ENCODE measurements at regions not wholly inside any gene's neighbourhood (a gene's known extent, or its start where the extent isn't known, plus 50 kb on each side); places are given as distances from the start of the nearest gene placed in this dataset.

DNA sequence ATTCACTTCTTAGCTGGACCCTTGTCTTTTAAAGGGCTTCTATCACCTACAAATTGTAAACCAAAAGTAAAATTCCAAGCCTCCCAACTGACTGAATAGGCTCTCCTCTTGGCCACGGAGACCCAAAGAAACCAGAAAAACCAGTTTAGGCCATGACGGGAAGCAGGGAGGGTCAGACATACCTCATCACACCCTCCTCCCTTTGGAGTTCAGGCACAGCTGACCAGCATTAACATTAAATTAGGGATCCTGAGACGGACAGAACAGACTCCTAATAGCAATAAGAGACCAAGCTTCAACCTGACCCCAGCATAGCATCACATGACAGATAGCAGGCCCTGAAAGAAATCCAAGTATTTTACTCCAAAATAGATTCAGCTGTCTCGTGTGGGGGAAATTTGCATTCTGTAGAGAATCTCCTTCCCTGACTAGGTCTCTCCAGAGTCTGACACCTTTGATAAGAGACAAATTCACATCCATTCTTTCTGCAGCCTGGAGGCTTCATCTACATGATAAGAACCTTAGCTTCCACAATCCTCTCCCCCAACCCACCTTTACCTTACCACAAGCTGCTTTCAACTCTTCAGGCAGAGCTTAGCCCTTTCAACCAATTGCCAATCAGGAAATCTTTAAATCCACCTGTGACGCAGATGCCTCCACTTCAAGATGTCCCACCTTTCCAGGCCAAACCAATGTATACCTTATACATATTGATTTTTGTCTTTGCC lies 177.1 kb upstream of the RAB4A start:
- TF ChIP-seq, protein P1, sequence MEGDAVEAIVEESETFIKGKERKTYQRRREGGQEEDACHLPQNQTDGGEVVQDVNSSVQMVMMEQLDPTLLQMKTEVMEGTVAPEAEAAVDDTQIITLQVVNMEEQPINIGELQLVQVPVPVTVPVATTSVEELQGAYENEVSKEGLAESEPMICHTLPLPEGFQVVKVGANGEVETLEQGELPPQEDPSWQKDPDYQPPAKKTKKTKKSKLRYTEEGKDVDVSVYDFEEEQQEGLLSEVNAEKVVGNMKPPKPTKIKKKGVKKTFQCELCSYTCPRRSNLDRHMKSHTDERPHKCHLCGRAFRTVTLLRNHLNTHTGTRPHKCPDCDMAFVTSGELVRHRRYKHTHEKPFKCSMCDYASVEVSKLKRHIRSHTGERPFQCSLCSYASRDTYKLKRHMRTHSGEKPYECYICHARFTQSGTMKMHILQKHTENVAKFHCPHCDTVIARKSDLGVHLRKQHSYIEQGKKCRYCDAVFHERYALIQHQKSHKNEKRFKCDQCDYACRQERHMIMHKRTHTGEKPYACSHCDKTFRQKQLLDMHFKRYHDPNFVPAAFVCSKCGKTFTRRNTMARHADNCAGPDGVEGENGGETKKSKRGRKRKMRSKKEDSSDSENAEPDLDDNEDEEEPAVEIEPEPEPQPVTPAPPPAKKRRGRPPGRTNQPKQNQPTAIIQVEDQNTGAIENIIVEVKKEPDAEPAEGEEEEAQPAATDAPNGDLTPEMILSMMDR (IDR thresholded peaks at IDR 0.05), result no peak
- TF ChIP-seq EP300 (IDR thresholded peaks at IDR 0.05), result no peak
- no peak for TF ChIP-seq POLR2AphosphoS5 (IDR thresholded peaks at IDR 0.05)
- no peak for TF ChIP-seq POLR2A (IDR thresholded peaks at IDR 0.05)
- Histone ChIP-seq H3K27me3 (no peaks in the 10 kb centered on the region), H3K9me3 (no peaks in the 10 kb centered on the region), H3K4me3 (no peak overlapping the region), H3K36me3 (no peaks in the 10 kb centered on the region), H3K4me1 (peaks cover 0 to 22% (median 0%) of the 10 kb centered on the region in 3 donors), H3K27ac (no peak overlapping the region)
- no peak for ATAC-seq
- 64 to 80% methylated on average over 4 to 5 of the region's 5 CpGs for WGBS, 2 donors (ENCODE audit: low coverage in 1 of 2)

DNA sequence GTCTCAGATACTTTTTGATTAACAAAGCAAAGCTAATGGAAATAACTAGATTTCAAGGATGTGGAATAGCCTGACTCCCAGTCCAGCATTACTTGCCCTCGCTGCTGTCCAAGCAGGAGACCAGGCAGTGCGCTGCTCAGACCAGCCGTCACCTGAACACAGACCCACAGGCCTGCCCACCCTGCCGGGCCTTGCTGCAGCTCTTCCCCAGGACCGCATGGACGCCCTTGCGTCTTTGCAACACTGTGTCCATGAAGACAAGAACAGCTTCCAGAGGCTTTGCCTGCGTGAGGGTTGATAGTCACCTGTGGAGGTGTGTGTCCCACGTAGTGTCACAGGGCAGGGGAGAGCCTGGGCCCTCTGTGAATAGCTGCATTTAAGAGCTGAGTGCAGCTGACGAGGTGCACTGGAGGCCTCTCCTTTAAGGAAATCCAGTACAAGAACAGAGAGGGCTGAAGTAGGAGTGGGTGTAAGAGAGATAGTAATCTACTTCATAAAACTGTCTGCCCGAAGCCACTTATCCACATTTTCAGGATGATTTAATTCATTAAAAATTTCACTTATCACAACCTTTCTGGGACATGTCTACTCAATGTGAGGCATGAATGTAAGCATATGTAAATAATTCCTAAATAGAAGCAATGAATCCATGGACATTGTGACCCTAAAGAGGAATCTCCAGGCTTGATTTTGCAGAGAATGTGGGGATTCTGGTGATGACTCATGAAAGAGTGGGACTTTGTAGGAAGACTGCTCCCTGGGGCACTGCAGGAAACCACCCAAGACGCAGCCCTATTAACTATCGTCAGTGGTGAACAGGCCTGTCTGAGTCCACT lies 176.2 kb upstream of the RAB4A start:
- Histone ChIP-seq H3K27ac (no peak overlapping the region), H3K36me3 (no peaks in the 10 kb centered on the region), H3K27me3 (no peaks in the 10 kb centered on the region), H3K4me3 (no peak overlapping the region), H3K9me3 (no peaks in the 10 kb centered on the region), H3K4me1 (peaks cover 0 to 22% (median 0%) of the 10 kb centered on the region in 3 donors)
- WGBS, 2 donors (ENCODE audit: low coverage in 1 of 2), result 44 to 67% methylated on average over 1 to 5 of the region's 13 CpGs
- no peak for ATAC-seq
- TF ChIP-seq, protein P1 (IDR thresholded peaks at IDR 0.05), result no peak
- TF ChIP-seq EP300 (IDR thresholded peaks at IDR 0.05) (no peak), POLR2AphosphoS5 (IDR thresholded peaks at IDR 0.05) (no peak), POLR2A (IDR thresholded peaks at IDR 0.05) (no peak)

DNA sequence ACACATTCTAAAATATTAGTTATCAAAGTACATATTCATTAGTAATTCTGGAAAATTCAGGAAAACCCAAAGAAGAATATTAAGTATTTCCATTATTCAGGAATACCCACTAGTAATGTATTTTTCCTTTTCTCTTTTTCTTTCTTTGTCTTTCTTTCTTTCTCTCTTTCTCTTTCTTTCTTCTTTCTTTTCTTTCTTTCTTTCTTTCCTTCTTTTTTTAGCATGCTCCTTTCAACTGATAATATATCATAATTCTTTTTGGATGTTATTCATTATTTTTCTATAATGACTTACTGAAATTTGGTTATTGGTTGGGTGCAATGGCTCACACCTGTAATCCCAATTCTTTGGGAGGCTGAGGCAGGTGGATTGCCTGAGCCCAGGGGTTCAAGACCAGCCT lies 175.6 kb upstream of the RAB4A start:
- H3K4me3 ChIP-seq, result no peak overlapping the region
- ATAC-seq, result no peak
- H3K36me3 ChIP-seq, result no peaks in the 10 kb centered on the region
- no peak overlapping the region for H3K27ac ChIP-seq
- no peaks in the 10 kb centered on the region for H3K9me3 ChIP-seq
- peaks cover 0 to 22% (median 0%) of the 10 kb centered on the region in 3 donors for H3K4me1 ChIP-seq
- H3K27me3 ChIP-seq, result no peaks in the 10 kb centered on the region
- TF ChIP-seq, protein P1 (IDR thresholded peaks at IDR 0.05), result no peak

DNA sequence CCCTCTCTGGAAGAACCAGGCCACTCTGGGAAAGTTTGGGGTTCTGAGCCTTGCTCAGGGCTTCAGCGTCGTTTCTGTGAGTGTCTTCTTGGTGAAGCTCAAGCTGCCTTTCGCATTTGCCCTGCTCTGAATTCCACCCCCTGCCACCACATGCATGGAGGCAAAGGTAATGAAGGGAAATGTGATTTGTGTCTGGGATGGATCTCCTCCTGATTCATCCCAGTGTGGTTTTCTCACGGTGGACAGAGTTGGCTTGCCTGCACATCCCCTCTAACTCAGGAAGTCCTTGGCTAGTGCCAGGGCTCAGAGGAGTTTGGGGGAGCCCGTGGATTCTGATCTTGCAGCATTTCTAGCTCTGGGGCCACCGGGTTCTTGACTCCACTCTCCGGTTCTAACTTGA lies 173.6 kb upstream of the RAB4A start:
- Histone ChIP-seq H3K27ac (no peak overlapping the region), H3K4me3 (no peak overlapping the region), H3K9me3 (no peaks in the 10 kb centered on the region), H3K4me1 (peaks cover 0 to 14% (median 0%) of the 10 kb centered on the region in 3 donors), H3K27me3 (no peaks in the 10 kb centered on the region), H3K36me3 (no peaks in the 10 kb centered on the region)
- TF ChIP-seq POLR2AphosphoS5 (IDR thresholded peaks at IDR 0.05) (no peak), POLR2A (IDR thresholded peaks at IDR 0.05) (no peak), EP300 (IDR thresholded peaks at IDR 0.05) (no peak)
- TF ChIP-seq, protein P1 (IDR thresholded peaks at IDR 0.05), result no peak
- no peak for ATAC-seq
- WGBS, 2 donors (ENCODE audit: low coverage in 1 of 2), result 80 to 90% methylated on average over 2 of the region's 7 CpGs

DNA sequence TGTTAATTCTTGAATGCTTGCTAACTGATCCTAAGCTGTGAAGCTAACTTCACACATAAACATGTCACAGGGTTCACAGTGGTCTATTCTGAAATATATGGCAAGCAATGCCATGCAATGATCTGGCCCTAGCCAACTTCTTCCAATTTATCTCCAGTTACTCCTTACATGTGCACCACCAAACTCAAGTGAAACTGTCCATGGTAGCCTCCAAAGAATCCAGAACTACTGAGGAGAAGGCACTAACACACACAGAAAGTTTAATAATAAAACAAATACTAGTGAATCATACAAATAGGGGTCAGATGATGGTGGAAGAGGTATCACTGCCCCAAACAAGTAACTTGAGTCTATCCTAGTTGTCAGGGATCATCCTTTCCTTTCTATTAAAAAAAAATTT lies 172.6 kb upstream of the RAB4A start:
- Histone ChIP-seq H3K36me3 (no peaks in the 10 kb centered on the region), H3K4me3 (no peak overlapping the region), H3K9me3 (no peaks in the 10 kb centered on the region), H3K27me3 (no peaks in the 10 kb centered on the region), H3K27ac (no peak overlapping the region), H3K4me1 (peaks cover 0 to 23% (median 6%) of the 10 kb centered on the region in 3 donors)
- TF ChIP-seq POLR2A (IDR thresholded peaks at IDR 0.05) (no peak), POLR2AphosphoS5 (IDR thresholded peaks at IDR 0.05) (no peak), EP300 (IDR thresholded peaks at IDR 0.05) (no peak)
- TF ChIP-seq, protein P1 (IDR thresholded peaks at IDR 0.05), result no peak
- ATAC-seq, result no peak
